ENCODE measurements at regions not wholly inside any gene's neighbourhood (a gene's known extent, or its start where the extent isn't known, plus 50 kb on each side); places are given as distances from the start of the nearest gene placed in this dataset.
"Not testable (repeated sequence)": the region's sequence is repeated elsewhere in the genome, so short reads cannot be mapped to it uniquely, and the experiment has no call there.

- DNase-seq = no peak
Observed at GRCh38 chr10:3401491-3401938, 228.9 kb upstream of the PITRM1 start.

- no peak for DNase-seq
Observed at GRCh38 chr10:3400348-3400747, 227.8 kb upstream of the PITRM1 start.

- DNase-seq = no peak
Observed at GRCh38 chr10:3399756-3400155, 227.2 kb upstream of the PITRM1 start.

GRCh38 chr10:3398825-3399646 lies 226.5 kb upstream of the PITRM1 start:
- no peak for DNase-seq

- no peak for DNase-seq
Observed at GRCh38 chr10:3397846-3398245, 225.3 kb upstream of the PITRM1 start.

GRCh38 chr10:3397231-3397630 lies 224.6 kb upstream of the PITRM1 start:
- DNase-seq = no peak

- no peak for DNase-seq
Observed at GRCh38 chr10:3396116-3396515, 223.5 kb upstream of the PITRM1 start.

- no peak for DNase-seq
Observed at GRCh38 chr10:3395458-3395861, 222.9 kb upstream of the PITRM1 start.

- DNase-seq = no peak
Observed at GRCh38 chr10:3395041-3395440, 222.5 kb upstream of the PITRM1 start.

- no peak for DNase-seq
Observed at GRCh38 chr10:3393958-3394357, 221.4 kb upstream of the PITRM1 start.

- no peak for DNase-seq
Observed at GRCh38 chr10:3391657-3392056, 219.1 kb upstream of the PITRM1 start.

GRCh38 chr10:3389130-3389529 lies 216.5 kb upstream of the PITRM1 start:
- no peak for DNase-seq

GRCh38 chr10:3385487-3385886 lies 212.9 kb upstream of the PITRM1 start:
- no peak for DNase-seq

GRCh38 chr10:3382092-3382491 lies 209.5 kb upstream of the PITRM1 start:
- DNase-seq = no peak

- no peak for DNase-seq
Observed at GRCh38 chr10:3380406-3381050, 207.9 kb upstream of the PITRM1 start.

- DNase-seq = no peak
Observed at GRCh38 chr10:3376631-3377030, 204.0 kb upstream of the PITRM1 start.

- DNase-seq = no peak
Observed at GRCh38 chr10:3375505-3375904, 202.9 kb upstream of the PITRM1 start.

GRCh38 chr10:3374914-3375313 lies 202.3 kb upstream of the PITRM1 start:
- DNase-seq = no peak

GRCh38 chr10:3373374-3374027 lies 200.9 kb upstream of the PITRM1 start:
- DNase-seq = not testable (repeated sequence)

GRCh38 chr10:3372281-3372680 lies 199.7 kb upstream of the PITRM1 start:
- DNase-seq = no peak

GRCh38 chr10:3371624-3372023 lies 199.0 kb upstream of the PITRM1 start:
- DNase-seq = not testable (repeated sequence)

- DNase-seq = no peak
Observed at GRCh38 chr10:3366735-3367405, 194.3 kb upstream of the PITRM1 start.

GRCh38 chr10:3366043-3366442 lies 193.5 kb upstream of the PITRM1 start:
- DNase-seq = no peak
